A549 (cell line): ENCODE measurements at regions not wholly inside any gene's neighbourhood (a gene's known extent, or its start where the extent isn't known, plus 50 kb on each side); places are given as distances from the start of the nearest gene placed in this dataset.

ENCODE experiments used
- ATAC-seq, 2 experiments: fragments of 200-7000 bp in 1 of 2; fragments of >200 bp in 1 of 2; cut with Nextera tagmentation in 1 of 2; cut with Tn5 transposase in 1 of 2; 3 replicates each; pipeline versions ENCODE4 v1.8.0 to v1.9.1; 2018 to 2020; ENCODE audit warnings: mild to moderate bottlenecking in 1 of 2, moderate library complexity in 1 of 2
- CTCF ChIA-PET: fragments of 300-600 bp; sonication (Branson Sonifier 250); formaldehyde crosslinking; extraction: SDS; loops from one replicate; lab custom pipeline; 2021; ENCODE audit warnings: antibody characterized with exemption, inconsistent platforms; lab: Yijun Ruan, JAX
- POLR2A ChIA-PET: fragments of 350-600 bp; formaldehyde crosslinking; extraction: SDS; loops from one replicate; lab custom pipeline; 2021; ENCODE audit warnings: antibody characterized with exemption, inconsistent platforms; lab: Yijun Ruan, JAX
- DNase-seq, 2 experiments: peaks; one replicate each; pipeline versions ENCODE4 v3.0.0 to v3.0.0-alpha.2; 2011 to 2016; ENCODE audit warnings: low read depth in 1 of 2, low spot score in 1 of 2
- FAIRE-seq: peaks from 2 replicates; lab custom pipeline; 2011; peaks lifted over from hg19 to GRCh38; lab: Jason Lieb, UNC
- H3K27ac ChIP-seq, 2 experiments: fragments of >200 bp; sonication (Bioruptor Twin); formaldehyde crosslinking; 3 replicates each; pipeline ENCODE4 v1.5.1; 2016 to 2017
- H3K4me1 ChIP-seq: fragments of >200 bp; sonication (Bioruptor Twin); formaldehyde crosslinking; 3 replicates; pipeline ENCODE4 v1.6.1; 2016
- H3K4me2 ChIP-seq: fragments of >200 bp; sonication (Bioruptor Twin); formaldehyde crosslinking; 3 replicates; pipeline ENCODE4 v1.6.1; 2016
- H3K4me3 ChIP-seq: fragments of >200 bp; sonication (Bioruptor Twin); formaldehyde crosslinking; 3 replicates; pipeline ENCODE4 v1.5.1; 2016
- H3K9me3 ChIP-seq: fragments of >200 bp; sonication (Bioruptor Twin); formaldehyde crosslinking; 3 replicates; pipeline ENCODE4 v1.6.1; 2016
- CBX8 ChIP-seq: fragments of 200-600 bp; sonication (generic); IDR thresholded peaks from 2 replicates; pipeline ENCODE4 v1.6.1; 2016
- EHF ChIP-seq: fragments of 250-450 bp; sonication (Bioruptor Pico); IDR thresholded peaks from 2 replicates; pipeline ENCODE4 v1.5.0; 2020; ENCODE audit warnings: mild to moderate bottlenecking
- FOSL2 ChIP-seq, 2 experiments: fragments of 450-650 bp in 1 of 2; fragments of >200 bp in 1 of 2; sonication (Bioruptor Twin) in 1 of 2; formaldehyde crosslinking; IDR thresholded peaks; 2 replicates each; pipeline versions ENCODE4 v1.5.0 to v1.6.1; 2016 to 2020; ENCODE audit warnings: mild to moderate bottlenecking in 1 of 2, moderate library complexity in 1 of 2
- HDAC2 ChIP-seq: fragments of 200-600 bp; sonication (generic); IDR thresholded peaks from 2 replicates; pipeline ENCODE4 v1.6.1; 2016
- HOXB13 ChIP-seq: fragments of 250-450 bp; sonication (Bioruptor Pico); IDR thresholded peaks from 2 replicates; pipeline ENCODE4 v1.5.0; 2020; ENCODE audit warnings: low read depth, mild to moderate bottlenecking, moderate library complexity
- JUN ChIP-seq, 2 experiments: fragments of >200 bp; sonication (Bioruptor Twin); formaldehyde crosslinking; IDR thresholded peaks; 2 replicates in 1 of 2; 3 replicates in 1 of 2; pipeline ENCODE4 v1.6.1; 2016 to 2017
- KDM5A ChIP-seq: fragments of 200-600 bp; sonication (generic); IDR thresholded peaks from 2 replicates; pipeline ENCODE4 v1.6.1; 2016; ENCODE audit warnings: antibody characterized with exemption, mild to moderate bottlenecking
- MAFK ChIP-seq: fragments of 450-650 bp; IDR thresholded peaks from 2 replicates; pipeline ENCODE4 v1.6.1; 2014; ENCODE audit not compliant: partially characterized antibody
- NFE2L2 ChIP-seq: fragments of 150-350 bp; conservative IDR thresholded peaks from 2 replicates; pipeline ENCODE4 v1.6.1; 2014; ENCODE audit warnings: low read length
- NPAS2 ChIP-seq: fragments of 250-450 bp; sonication (Bioruptor Pico); IDR thresholded peaks from 2 replicates; pipeline ENCODE4 v1.8.0; 2022; ENCODE audit warnings: mild to moderate bottlenecking, moderate library complexity, borderline replicate concordance
- RAD21 ChIP-seq, 2 experiments: fragments of >200 bp in 1 of 2; sonication (Bioruptor Twin) in 1 of 2; formaldehyde crosslinking in 1 of 2; IDR thresholded peaks in 1 of 2; conservative IDR thresholded peaks in 1 of 2; 2 replicates in 1 of 2; 3 replicates in 1 of 2; pipeline ENCODE4 v1.6.1; 2012 to 2018; ENCODE audit warnings: inconsistent platforms in 1 of 2
- RARB ChIP-seq: fragments of 250-450 bp; sonication (Bioruptor Pico); IDR thresholded peaks from 2 replicates; pipeline ENCODE4 v1.8.0; 2021; ENCODE audit warnings: mild to moderate bottlenecking, moderate library complexity
- RCOR1 ChIP-seq: fragments of 150-350 bp; IDR thresholded peaks from 2 replicates; pipeline ENCODE4 v1.6.1; 2014; ENCODE audit warnings: antibody characterized with exemption, low read length, low read depth
- SMC3 ChIP-seq: fragments of >200 bp; sonication (Bioruptor Twin); formaldehyde crosslinking; IDR thresholded peaks from 3 replicates; pipeline ENCODE4 v1.6.1; 2018; ENCODE audit warnings: inconsistent platforms
- WGBS: methylation state at CpG from one replicate; pipeline ENCODE4 v1.1.6; 2017; ENCODE audit errors: missing lambda C conversion rate; 5-methylcytosine and 5-hydroxymethylcytosine counted together
- TF ChIP-seq, protein P1 (sequence below): fragments of 200-600 bp; sonication (generic); IDR thresholded peaks from 2 replicates; pipeline ENCODE4 v1.6.1; 2016; ENCODE audit warnings: antibody characterized with exemption, mild to moderate bottlenecking, moderate library complexity
- TF ChIP-seq, protein P2 (sequence below): fragments of 150-350 bp; IDR thresholded peaks from 2 replicates; pipeline ENCODE4 v1.6.1; 2014; ENCODE audit warnings: low read depth, mild to moderate bottlenecking, low read length
- TF ChIP-seq, protein P3 (sequence below): IDR thresholded peaks from 2 replicates; pipeline ENCODE4 v1.6.1; 2012
- TF ChIP-seq, protein P4 (sequence below): fragments of >200 bp; sonication (Bioruptor Twin); formaldehyde crosslinking; IDR thresholded peaks from 2 replicates; pipeline ENCODE4 v1.6.1; 2016
- TF ChIP-seq, protein P5 (sequence below): fragments of >200 bp; sonication (Bioruptor Twin); formaldehyde crosslinking; IDR thresholded peaks from 3 replicates; pipeline ENCODE4 v1.5.1; 2016

DNA sequence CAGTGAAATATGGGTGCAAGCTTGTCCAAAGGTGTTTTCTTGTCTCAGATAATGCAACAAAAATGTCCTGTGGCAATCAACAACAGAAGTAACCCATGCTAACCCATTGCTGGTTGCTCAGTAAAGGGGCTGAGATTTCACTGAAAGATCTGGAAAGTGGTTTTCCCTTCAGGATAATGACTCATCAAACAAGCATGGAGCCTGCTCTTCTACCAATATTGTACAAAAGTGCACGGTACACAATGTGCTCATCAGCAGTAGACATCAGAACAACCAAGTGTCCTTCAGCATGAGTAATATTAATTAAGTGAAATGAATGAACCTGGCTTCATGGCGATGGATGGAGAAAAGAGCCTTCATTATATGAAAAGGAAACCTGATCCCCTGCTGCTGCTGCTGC, 287.1 kb upstream of the NEBL start:
- no peak for FAIRE-seq
- POLR2A ChIA-PET, result no interaction called here

DNA sequence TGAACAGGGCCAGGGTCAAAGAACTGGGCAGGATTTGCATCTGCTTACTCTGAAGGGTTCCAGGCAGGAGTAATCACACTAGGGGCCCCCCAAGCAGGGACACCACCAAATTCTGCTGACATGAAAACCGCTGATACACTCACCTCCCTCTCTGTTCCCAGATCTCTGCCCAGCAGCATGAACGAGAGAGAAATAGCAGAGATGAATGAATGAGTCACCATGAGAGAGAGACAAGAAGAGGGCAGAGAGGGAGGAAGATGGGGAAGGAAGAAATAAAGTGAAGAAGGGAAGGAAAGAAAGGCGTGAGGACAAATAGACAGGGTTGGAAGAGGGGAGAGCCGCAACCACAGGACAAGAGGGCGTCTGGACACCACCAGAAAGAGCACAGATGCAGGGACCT, 285.9 kb upstream of the NEBL start:
- ChIA-PET POLR2A (no interaction called here), CTCF (no interaction called here)
- TF ChIP-seq MAFK (no peak), JUN (IDR thresholded peaks at IDR 0.05) (no peak), FOSL2 (IDR thresholded peaks at IDR 0.05) (no peak), FOSL2 (CRISPR knock-in tag; IDR thresholded peaks at IDR 0.05) (peak; percentile 31), KDM5A (no peak), SMC3 (no peak), NPAS2 (CRISPR knock-in tag) (no peak)
- TF ChIP-seq, protein P1, sequence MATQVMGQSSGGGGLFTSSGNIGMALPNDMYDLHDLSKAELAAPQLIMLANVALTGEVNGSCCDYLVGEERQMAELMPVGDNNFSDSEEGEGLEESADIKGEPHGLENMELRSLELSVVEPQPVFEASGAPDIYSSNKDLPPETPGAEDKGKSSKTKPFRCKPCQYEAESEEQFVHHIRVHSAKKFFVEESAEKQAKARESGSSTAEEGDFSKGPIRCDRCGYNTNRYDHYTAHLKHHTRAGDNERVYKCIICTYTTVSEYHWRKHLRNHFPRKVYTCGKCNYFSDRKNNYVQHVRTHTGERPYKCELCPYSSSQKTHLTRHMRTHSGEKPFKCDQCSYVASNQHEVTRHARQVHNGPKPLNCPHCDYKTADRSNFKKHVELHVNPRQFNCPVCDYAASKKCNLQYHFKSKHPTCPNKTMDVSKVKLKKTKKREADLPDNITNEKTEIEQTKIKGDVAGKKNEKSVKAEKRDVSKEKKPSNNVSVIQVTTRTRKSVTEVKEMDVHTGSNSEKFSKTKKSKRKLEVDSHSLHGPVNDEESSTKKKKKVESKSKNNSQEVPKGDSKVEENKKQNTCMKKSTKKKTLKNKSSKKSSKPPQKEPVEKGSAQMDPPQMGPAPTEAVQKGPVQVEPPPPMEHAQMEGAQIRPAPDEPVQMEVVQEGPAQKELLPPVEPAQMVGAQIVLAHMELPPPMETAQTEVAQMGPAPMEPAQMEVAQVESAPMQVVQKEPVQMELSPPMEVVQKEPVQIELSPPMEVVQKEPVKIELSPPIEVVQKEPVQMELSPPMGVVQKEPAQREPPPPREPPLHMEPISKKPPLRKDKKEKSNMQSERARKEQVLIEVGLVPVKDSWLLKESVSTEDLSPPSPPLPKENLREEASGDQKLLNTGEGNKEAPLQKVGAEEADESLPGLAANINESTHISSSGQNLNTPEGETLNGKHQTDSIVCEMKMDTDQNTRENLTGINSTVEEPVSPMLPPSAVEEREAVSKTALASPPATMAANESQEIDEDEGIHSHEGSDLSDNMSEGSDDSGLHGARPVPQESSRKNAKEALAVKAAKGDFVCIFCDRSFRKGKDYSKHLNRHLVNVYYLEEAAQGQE, result no peak
- ATAC-seq, result no peak
- Histone ChIP-seq H3K4me1 (peaks cover 26% of the 10 kb centered on the region), H3K9me3 (no peaks in the 10 kb centered on the region), H3K4me3 (no peak overlapping the region), H3K4me2 (no peak overlapping the region), H3K27ac (peak overlapping the region; percentile 53 to 55; a peak in 4 of 6 replicates)
- no peak for DNase-seq
- no peak for FAIRE-seq
- WGBS, result 74% methylated on average over 5 of the region's 5 CpGs

More for the DNA sequence above, 287.1 kb upstream of the NEBL start:
- Histone ChIP-seq H3K4me3 (no peak overlapping the region), H3K4me1 (peaks cover 26% of the 10 kb centered on the region), H3K9me3 (0 out of 3 replicates have a peak, but pooled peaks cover 3% of the 10 kb centered on the region), H3K4me2 (peak overlapping the region; percentile 20), H3K27ac (peak overlapping the region; percentile 53 to 55; a peak in 4 of 6 replicates)
- ATAC-seq (peak in 1 of 2 experiments; percentile 49; a peak in 2 of 6 replicates), DNase-seq (no peak)
- WGBS, result 52% methylated on average over 2 of the region's 2 CpGs
- TF ChIP-seq NFE2L2, result no peak
- no peak for TF ChIP-seq FOSL2 (IDR thresholded peaks at IDR 0.05)
- peak; percentile 70 for TF ChIP-seq FOSL2 (CRISPR knock-in tag; IDR thresholded peaks at IDR 0.05)
- CTCF ChIA-PET, result interaction anchor here (1.2 to 1.3 kb wide), 2 partner anchors 9 to 85 kb away, joined by 3 to 4 read pairs; no protein-coding TSS in a partner anchor

DNA sequence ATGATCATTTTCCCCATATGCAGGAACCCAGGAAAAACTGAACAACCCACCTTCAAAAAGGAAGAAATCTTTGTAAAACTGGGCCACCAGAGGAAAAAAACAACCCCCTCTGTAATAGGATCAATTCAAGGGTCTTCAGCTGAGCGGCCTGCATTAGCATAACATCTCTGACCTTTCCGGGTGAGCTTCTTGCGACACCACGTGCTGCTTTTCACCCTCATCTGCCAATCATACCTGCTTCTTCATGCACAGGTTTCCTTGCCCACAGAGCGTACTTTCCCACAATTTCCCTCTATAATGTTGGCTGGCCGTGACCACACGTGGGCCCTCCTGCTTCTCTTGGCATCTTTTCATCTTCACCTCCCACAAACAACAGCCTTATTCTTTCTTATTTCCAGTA, 284.3 kb upstream of the NEBL start:
- WGBS, result 87% methylated on average over 7 of the region's 7 CpGs
- no peak for ATAC-seq
- Histone ChIP-seq H3K4me2 (no peak overlapping the region), H3K4me3 (no peak overlapping the region), H3K9me3 (no peaks in the 10 kb centered on the region), H3K27ac (no peak overlapping the region; a peak in 1 of 6 replicates), H3K4me1 (peaks cover 26% of the 10 kb centered on the region)
- FAIRE-seq, result no peak
- ChIA-PET POLR2A (no interaction called here), CTCF (no interaction called here)
- TF ChIP-seq HOXB13 (CRISPR knock-in tag), result no peak
- DNase-seq, result no peak

DNA sequence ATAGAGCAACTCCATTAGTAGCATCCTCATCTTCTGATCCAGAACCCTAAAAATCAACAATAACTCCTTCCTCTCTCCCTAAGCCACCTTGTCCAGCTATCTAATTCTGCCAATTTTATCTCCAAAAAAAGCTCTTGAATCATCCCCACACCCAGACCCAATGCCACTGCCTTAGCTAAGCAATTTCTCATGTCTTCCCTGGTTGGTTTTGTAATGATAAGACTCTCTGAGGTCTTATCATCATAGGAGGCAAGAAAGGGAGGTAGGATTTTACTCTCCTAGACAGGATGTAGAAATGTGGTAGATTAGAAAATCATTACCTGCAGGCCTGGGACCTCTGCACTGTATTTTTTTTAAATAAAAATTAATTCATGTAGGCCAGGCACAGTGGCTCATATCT, 283.5 kb upstream of the NEBL start:
- H3K27ac ChIP-seq, result no peak overlapping the region
- no peak overlapping the region for H3K4me2 ChIP-seq
- H3K9me3 ChIP-seq, result no peaks in the 10 kb centered on the region
- no peak overlapping the region for H3K4me3 ChIP-seq
- ChIA-PET CTCF (interaction anchor here (0.7 kb wide), 1 partner anchor 9 kb away, joined by 3 read pairs; no protein-coding TSS in a partner anchor), POLR2A (no interaction called here)
- TF ChIP-seq, protein P2, sequence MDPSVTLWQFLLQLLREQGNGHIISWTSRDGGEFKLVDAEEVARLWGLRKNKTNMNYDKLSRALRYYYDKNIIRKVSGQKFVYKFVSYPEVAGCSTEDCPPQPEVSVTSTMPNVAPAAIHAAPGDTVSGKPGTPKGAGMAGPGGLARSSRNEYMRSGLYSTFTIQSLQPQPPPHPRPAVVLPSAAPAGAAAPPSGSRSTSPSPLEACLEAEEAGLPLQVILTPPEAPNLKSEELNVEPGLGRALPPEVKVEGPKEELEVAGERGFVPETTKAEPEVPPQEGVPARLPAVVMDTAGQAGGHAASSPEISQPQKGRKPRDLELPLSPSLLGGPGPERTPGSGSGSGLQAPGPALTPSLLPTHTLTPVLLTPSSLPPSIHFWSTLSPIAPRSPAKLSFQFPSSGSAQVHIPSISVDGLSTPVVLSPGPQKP, result no peak
- TF ChIP-seq CBX8 (no peak), EHF (CRISPR knock-in tag) (no peak), RARB (no peak), MAFK (no peak), HDAC2 (no peak), RAD21 (conservative IDR thresholded peaks at IDR 0.05 in 1 of 2, IDR thresholded peaks at IDR 0.05 in 1 of 2) (no peak), NPAS2 (CRISPR knock-in tag) (no peak), RCOR1 (no peak)
- TF ChIP-seq, protein P3, sequence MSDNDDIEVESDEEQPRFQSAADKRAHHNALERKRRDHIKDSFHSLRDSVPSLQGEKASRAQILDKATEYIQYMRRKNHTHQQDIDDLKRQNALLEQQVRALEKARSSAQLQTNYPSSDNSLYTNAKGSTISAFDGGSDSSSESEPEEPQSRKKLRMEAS, result no peak
- TF ChIP-seq, protein P4, sequence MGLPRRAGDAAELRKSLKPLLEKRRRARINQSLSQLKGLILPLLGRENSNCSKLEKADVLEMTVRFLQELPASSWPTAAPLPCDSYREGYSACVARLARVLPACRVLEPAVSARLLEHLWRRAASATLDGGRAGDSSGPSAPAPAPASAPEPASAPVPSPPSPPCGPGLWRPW, result no peak
- TF ChIP-seq, protein P5, sequence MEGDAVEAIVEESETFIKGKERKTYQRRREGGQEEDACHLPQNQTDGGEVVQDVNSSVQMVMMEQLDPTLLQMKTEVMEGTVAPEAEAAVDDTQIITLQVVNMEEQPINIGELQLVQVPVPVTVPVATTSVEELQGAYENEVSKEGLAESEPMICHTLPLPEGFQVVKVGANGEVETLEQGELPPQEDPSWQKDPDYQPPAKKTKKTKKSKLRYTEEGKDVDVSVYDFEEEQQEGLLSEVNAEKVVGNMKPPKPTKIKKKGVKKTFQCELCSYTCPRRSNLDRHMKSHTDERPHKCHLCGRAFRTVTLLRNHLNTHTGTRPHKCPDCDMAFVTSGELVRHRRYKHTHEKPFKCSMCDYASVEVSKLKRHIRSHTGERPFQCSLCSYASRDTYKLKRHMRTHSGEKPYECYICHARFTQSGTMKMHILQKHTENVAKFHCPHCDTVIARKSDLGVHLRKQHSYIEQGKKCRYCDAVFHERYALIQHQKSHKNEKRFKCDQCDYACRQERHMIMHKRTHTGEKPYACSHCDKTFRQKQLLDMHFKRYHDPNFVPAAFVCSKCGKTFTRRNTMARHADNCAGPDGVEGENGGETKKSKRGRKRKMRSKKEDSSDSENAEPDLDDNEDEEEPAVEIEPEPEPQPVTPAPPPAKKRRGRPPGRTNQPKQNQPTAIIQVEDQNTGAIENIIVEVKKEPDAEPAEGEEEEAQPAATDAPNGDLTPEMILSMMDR, result no peak
- H3K4me1 ChIP-seq, result peaks cover 34% of the 10 kb centered on the region
- no peak for DNase-seq
- FAIRE-seq, result no peak
- ATAC-seq, result no peak
